GM12865 (cell line): ENCODE measurements at regions not wholly inside any gene's neighbourhood (a gene's known extent, or its start where the extent isn't known, plus 50 kb on each side); places are given as distances from the start of the nearest gene placed in this dataset.

Experiments used
- DNase-seq: peaks from one replicate; pipeline ENCODE4 v3.0.0; 2010; ENCODE audit warnings: low read depth
- H3K4me3 ChIP-seq: 2 replicates; pipeline ENCODE4 v1.5.1; 2011; ENCODE audit warnings: mild to moderate bottlenecking, low read depth, low read length, control low read depth
- TF ChIP-seq, protein P1 (sequence below): IDR thresholded peaks from 2 replicates; pipeline ENCODE4 v1.5.1; 2011; ENCODE audit warnings: low read length, control low read depth, low read depth, inconsistent platforms; ENCODE audit not compliant: insufficient read depth; ENCODE audit errors: missing control alignments

- H3K4me3 ChIP-seq: no peak overlapping the region
- TF ChIP-seq, protein P1, sequence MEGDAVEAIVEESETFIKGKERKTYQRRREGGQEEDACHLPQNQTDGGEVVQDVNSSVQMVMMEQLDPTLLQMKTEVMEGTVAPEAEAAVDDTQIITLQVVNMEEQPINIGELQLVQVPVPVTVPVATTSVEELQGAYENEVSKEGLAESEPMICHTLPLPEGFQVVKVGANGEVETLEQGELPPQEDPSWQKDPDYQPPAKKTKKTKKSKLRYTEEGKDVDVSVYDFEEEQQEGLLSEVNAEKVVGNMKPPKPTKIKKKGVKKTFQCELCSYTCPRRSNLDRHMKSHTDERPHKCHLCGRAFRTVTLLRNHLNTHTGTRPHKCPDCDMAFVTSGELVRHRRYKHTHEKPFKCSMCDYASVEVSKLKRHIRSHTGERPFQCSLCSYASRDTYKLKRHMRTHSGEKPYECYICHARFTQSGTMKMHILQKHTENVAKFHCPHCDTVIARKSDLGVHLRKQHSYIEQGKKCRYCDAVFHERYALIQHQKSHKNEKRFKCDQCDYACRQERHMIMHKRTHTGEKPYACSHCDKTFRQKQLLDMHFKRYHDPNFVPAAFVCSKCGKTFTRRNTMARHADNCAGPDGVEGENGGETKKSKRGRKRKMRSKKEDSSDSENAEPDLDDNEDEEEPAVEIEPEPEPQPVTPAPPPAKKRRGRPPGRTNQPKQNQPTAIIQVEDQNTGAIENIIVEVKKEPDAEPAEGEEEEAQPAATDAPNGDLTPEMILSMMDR: no peak
- no peak for DNase-seq
These were observed 2448.7 kb downstream of the TP53TG3F start for GRCh38 chr16:35908152-35908551.

GRCh38 chr16:35908942-35909341 is 2449.5 kb downstream of the TP53TG3F start:
- no peak overlapping the region for H3K4me3 ChIP-seq
- TF ChIP-seq, protein P1: peak; percentile 10
- DNase-seq: no peak

DNA sequence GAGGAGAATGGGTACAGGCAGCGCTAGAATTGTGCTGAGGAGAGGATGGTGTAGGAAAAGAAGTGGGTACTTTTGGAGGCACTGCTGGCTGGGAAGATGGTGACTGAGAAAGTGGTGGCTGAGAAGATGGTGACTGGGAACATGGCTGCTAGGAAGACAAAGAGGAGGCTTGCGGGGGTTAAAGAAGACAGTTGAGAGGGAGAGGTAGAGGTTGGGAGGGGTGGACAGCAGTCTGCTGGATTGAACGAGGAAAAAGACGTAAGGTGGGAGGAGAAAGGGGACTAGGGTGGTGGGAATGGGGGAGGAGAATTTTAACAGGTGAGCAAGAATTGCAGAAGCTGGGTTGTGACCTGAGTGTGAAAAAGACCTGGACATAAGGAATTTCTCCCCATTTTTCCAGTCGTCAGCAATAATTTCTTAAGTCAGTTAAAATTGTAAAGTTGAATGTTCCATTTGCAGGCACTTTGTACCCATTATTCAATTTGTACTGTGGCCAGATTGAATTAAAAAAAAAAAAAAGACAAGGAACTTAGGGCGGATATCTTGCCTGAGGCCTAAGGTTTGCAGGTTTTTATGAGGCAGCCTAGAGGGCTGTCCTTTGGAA is 2450.0 kb downstream of the TP53TG3F start:
- DNase-seq: no peak
- no peak overlapping the region for H3K4me3 ChIP-seq
- TF ChIP-seq, protein P1: no peak

DNA sequence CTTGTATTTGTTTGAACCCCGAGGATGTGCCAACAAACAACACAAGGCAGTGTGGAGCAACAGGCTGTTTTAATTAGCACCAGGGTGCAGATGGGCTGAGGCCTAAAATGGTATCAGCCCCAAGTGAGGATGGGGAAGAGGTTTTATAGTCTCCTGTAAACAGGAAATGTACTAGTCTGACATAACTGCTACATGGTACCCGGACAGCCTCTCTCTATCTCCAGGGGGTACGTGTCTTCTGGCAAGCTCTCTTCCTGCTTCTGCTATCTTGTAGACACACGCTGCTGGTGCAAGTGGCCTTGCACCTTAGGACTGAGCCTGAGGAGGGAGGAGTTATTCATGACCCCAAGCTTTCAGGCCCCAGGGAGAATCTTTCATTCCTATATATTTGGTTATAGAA is 2451.0 kb downstream of the TP53TG3F start:
- TF ChIP-seq, protein P1: no peak
- no peak for DNase-seq
- no peak overlapping the region for H3K4me3 ChIP-seq

DNA sequence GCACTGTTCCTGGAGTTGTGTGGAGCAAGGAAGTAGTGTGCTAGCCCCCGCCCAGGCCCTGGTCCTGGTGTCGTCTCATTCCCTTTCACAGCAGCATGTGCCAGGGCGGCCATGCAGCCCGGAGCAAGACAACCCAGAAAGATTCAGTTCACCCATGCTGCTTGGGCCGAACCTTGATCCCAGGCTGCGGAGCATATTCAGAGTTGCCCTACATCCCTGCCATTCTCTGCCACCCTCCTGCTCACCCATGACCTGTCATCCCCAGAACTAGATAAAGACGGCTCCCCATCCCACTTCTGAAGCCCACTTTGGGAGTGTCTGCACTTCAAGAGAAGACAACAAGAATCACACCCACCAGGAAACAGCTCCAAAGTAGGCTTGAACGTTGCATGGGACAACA is 2452.5 kb downstream of the TP53TG3F start:
- TF ChIP-seq, protein P1: no peak
- no peak overlapping the region for H3K4me3 ChIP-seq
- no peak for DNase-seq

- TF ChIP-seq, protein P1: no peak
- DNase-seq: no peak
- no peak overlapping the region for H3K4me3 ChIP-seq
These were observed 2472.3 kb downstream of the TP53TG3F start for GRCh38 chr16:35931722-35932121.
